Psoas muscle (tissue), 7 donors: ENCODE measurements at regions not wholly inside any gene's neighbourhood (a gene's known extent, or its start where the extent isn't known, plus 50 kb on each side); places are given as distances from the start of the nearest gene placed in this dataset.

Experiments used
- ATAC-seq, 4 donors: fragments of 200-7000 bp; cut with Tn5 transposase; one replicate each; pipeline ENCODE4 v1.9.1; 2020; ENCODE audit warnings: moderate library complexity in 3 of 4, mild to moderate bottlenecking in 2 of 4
- DNase-seq, 2 donors: peaks; one replicate each; pipeline ENCODE4 v3.0.0-alpha.2; 2020
- H3K27ac ChIP-seq: fragments of 200-600 bp; one replicate; pipeline ENCODE4 v1.8.0; 2022
- H3K27me3 ChIP-seq, 3 donors: fragments of 200-600 bp in 1 of 3; one replicate each; pipeline versions ENCODE4 v1.6.1 to v1.8.0; 2013 to 2022; ENCODE audit warnings: low read length in 2 of 3, mild to moderate bottlenecking in 2 of 3, moderate library complexity in 1 of 3; ENCODE audit not compliant: insufficient read depth in 3 of 3
- H3K36me3 ChIP-seq, 2 donors: fragments of 200-600 bp in 1 of 2; one replicate each; pipeline versions ENCODE4 v1.6.1 to v1.8.0; 2013 to 2022; ENCODE audit warnings: low read depth in 1 of 2, mild to moderate bottlenecking in 1 of 2, moderate library complexity in 1 of 2; ENCODE audit not compliant: insufficient read depth in 1 of 2
- H3K4me1 ChIP-seq: fragments of 200-600 bp; one replicate; pipeline ENCODE4 v1.8.0; 2022
- H3K4me3 ChIP-seq: fragments of 200-600 bp; one replicate; pipeline ENCODE4 v1.8.0; 2022; ENCODE audit warnings: mild to moderate bottlenecking
- H3K9me3 ChIP-seq: fragments of 200-600 bp; one replicate; pipeline ENCODE4 v1.8.0; 2022
- WGBS, 3 donors: extraction: QIAGEN DNeasy Blood & Tissue Kit; methylation state at CpG; one replicate each; pipeline versions ENCODE4 v1.1.6 to v1.1.7; 2013; 5-methylcytosine and 5-hydroxymethylcytosine counted together
- intact Hi-C, 2 donors: fragments of 100-400 bp; cut with DNase I; formaldehyde crosslinking; loops; one replicate each; pipeline versions ENCODE4 v1.11.0 to v1.14.2; 2022
- TF ChIP-seq, protein P1 (sequence below): fragments of 200-600 bp; IDR thresholded peaks from one replicate; pipeline ENCODE4 v1.8.0; 2022; ENCODE audit warnings: antibody characterized with exemption
- donor health status: healthy with polysubstance abuse.
- donor health status: DM: no; HTN: no; CAD: no; lungs with moderate emphysema.
- donor health status: Bipolar disorder and iron deficiency.
- donor health status: healthy.
- donor health status: DM: yes; HTN: yes; CAD: no.
- donor health status: DM: no; HTN: no; CAD: no.
- donor health status: DM: yes; HTN: yes; CAD: no.

DNA sequence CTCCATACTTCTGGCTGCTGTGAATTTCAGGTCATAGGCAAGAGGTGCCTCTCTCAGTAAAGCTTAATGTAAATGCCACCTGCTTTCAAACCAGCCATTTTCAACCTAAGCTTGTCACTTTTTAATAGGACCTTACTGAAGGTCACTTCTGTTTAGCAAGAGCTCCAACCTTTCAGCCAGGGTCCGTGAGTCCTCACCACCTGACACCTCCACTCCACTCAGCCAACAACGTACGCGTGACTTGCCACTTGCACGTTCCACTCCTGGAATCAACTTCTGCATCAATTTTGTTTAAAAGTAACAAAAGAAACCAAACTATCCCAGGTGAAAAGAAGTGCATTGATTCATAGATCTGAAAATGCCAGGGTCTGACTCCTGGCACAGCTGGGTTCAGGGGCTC, 114.4 kb downstream of the TRIM29 start:
- 71 to 87% (median 75%) methylated on average over 5 of the region's 5 CpGs for WGBS, 3 donors
- Histone ChIP-seq H3K36me3 (no peaks in the 10 kb centered on the region), H3K4me1 (no peaks in the 10 kb centered on the region), H3K27me3 (peaks cover 0 to 14% (median 3%) of the 10 kb centered on the region in 3 donors), H3K9me3 (no peaks in the 10 kb centered on the region), H3K4me3 (no peak overlapping the region), H3K27ac (no peak overlapping the region)
- intact Hi-C loops: no loop called here
- ATAC-seq (no peak), DNase-seq (no peak)
- TF ChIP-seq, protein P1, sequence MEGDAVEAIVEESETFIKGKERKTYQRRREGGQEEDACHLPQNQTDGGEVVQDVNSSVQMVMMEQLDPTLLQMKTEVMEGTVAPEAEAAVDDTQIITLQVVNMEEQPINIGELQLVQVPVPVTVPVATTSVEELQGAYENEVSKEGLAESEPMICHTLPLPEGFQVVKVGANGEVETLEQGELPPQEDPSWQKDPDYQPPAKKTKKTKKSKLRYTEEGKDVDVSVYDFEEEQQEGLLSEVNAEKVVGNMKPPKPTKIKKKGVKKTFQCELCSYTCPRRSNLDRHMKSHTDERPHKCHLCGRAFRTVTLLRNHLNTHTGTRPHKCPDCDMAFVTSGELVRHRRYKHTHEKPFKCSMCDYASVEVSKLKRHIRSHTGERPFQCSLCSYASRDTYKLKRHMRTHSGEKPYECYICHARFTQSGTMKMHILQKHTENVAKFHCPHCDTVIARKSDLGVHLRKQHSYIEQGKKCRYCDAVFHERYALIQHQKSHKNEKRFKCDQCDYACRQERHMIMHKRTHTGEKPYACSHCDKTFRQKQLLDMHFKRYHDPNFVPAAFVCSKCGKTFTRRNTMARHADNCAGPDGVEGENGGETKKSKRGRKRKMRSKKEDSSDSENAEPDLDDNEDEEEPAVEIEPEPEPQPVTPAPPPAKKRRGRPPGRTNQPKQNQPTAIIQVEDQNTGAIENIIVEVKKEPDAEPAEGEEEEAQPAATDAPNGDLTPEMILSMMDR: no peak

GRCh38 chr11:120023120-120023519, 114.8 kb downstream of the TRIM29 start:
- intact Hi-C loops: no loop called here

GRCh38 chr11:120022617-120023016, 115.3 kb downstream of the TRIM29 start:
- Histone ChIP-seq H3K9me3 (no peaks in the 10 kb centered on the region), H3K4me1 (no peaks in the 10 kb centered on the region), H3K27me3 (peaks cover 0 to 14% (median 3%) of the 10 kb centered on the region in 3 donors), H3K36me3 (no peaks in the 10 kb centered on the region), H3K27ac (no peak overlapping the region), H3K4me3 (no peak overlapping the region)
- whole genome bisulfite sequencing, 3 donors: 81 to 86% (median 85%) methylated on average over 5 of the region's 5 CpGs
- TF ChIP-seq, protein P1: no peak
- intact Hi-C loops: no loop called here
- DNase-seq: no peak
- ATAC-seq: no peak

More at GRCh38 chr11:120023120-120023519, 114.8 kb downstream of the TRIM29 start:
- WGBS, 3 donors: 14 to 33% (median 27%) methylated on average over 1 of the region's 1 CpG
- Histone ChIP-seq H3K27ac (no peak overlapping the region), H3K4me1 (no peaks in the 10 kb centered on the region), H3K9me3 (no peaks in the 10 kb centered on the region), H3K36me3 (no peaks in the 10 kb centered on the region), H3K27me3 (peaks cover 0 to 14% (median 3%) of the 10 kb centered on the region in 3 donors), H3K4me3 (no peak overlapping the region)
- TF ChIP-seq, protein P1: no peak
- no peak for ATAC-seq
- DNase-seq: no peak

- ATAC-seq: no peak
Observed at GRCh38 chr11:120021978-120022377, 115.9 kb downstream of the TRIM29 start.

More at GRCh38 chr11:120021978-120022377, 115.9 kb downstream of the TRIM29 start:
- Histone ChIP-seq H3K27me3 (peaks cover 0 to 19% (median 1%) of the 10 kb centered on the region in 3 donors), H3K36me3 (no peaks in the 10 kb centered on the region), H3K4me1 (no peaks in the 10 kb centered on the region), H3K4me3 (no peak overlapping the region), H3K9me3 (no peaks in the 10 kb centered on the region), H3K27ac (no peak overlapping the region)
- intact Hi-C loops: no loop called here
- TF ChIP-seq, protein P1: no peak
- 91 to 94% (median 94%) methylated on average over 5 of the region's 5 CpGs for WGBS, 3 donors
- no peak for DNase-seq
